ENCODE measurements at regions not wholly inside any gene's neighbourhood (a gene's known extent, or its start where the extent isn't known, plus 50 kb on each side); places are given as distances from the start of the nearest gene placed in this dataset.
A peak's percentile ranks its signal among the peaks of the same experiment; 100 is the strongest.

- FAIRE-seq, result no peak
- no peak for DNase-seq (ENCODE audit: insufficient read length, low spot score)
- TF ChIP-seq PAX5 (IDR thresholded peaks at IDR 0.05; ENCODE audit: insufficient read depth, low read length, severe bottlenecking), result no peak
- TF ChIP-seq POU2F2 (IDR thresholded peaks at IDR 0.05; ENCODE audit: low read depth, low read length), result no peak
- no peak for TF ChIP-seq TAF1 (IDR thresholded peaks at IDR 0.05; ENCODE audit: low read depth, low read length)
- no peak for TF ChIP-seq POLR2A (IDR thresholded peaks at IDR 0.05; ENCODE audit: low read depth, low read length)
- TF ChIP-seq POLR2AphosphoS5 (IDR thresholded peaks at IDR 0.05; ENCODE audit: low read depth, low read length), result no peak
- peak; percentile 82 for TF ChIP-seq SPI1 (IDR thresholded peaks at IDR 0.05; ENCODE audit: low read depth, low read length)
Measured at GRCh38 chr2:464562-465309, 176.8 kb upstream of the ALKAL2 start.

DNA sequence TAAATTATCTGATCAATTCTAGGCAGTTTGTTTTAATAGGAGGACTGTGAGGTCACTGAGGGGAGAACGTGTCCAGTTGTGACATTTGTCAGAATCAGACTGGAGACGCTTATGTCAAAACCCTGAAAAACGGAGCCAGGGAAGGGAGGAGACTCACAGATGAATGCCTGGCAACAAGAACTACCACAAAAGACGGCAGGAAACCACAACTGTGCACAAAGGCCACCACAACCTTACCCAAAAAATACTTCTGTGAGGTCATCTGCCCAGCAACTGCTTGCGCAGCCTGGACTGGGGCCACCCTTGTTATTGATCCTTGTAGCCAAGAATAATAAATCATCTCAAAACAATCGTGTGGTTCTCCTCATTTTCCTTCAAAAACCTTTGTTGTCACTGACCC is 173.0 kb upstream of the ALKAL2 start:
- FAIRE-seq, result no peak
- no peak for DNase-seq (ENCODE audit: insufficient read length, low spot score)
- no peak for TF ChIP-seq TAF1 (IDR thresholded peaks at IDR 0.05; ENCODE audit: low read depth, low read length)
- no peak for TF ChIP-seq POU2F2 (IDR thresholded peaks at IDR 0.05; ENCODE audit: low read depth, low read length)
- TF ChIP-seq SPI1 (IDR thresholded peaks at IDR 0.05; ENCODE audit: low read depth, low read length), result no peak
- no peak for TF ChIP-seq PAX5 (IDR thresholded peaks at IDR 0.05; ENCODE audit: insufficient read depth, low read length, severe bottlenecking)
- TF ChIP-seq POLR2AphosphoS5 (IDR thresholded peaks at IDR 0.05; ENCODE audit: low read depth, low read length), result no peak
- no peak for TF ChIP-seq POLR2A (IDR thresholded peaks at IDR 0.05; ENCODE audit: low read depth, low read length)

GRCh38 chr2:459931-460330 is 172.0 kb upstream of the ALKAL2 start:
- FAIRE-seq (no peak), DNase-seq (ENCODE audit: insufficient read length, low spot score) (no peak)
- no peak for TF ChIP-seq TAF1 (IDR thresholded peaks at IDR 0.05; ENCODE audit: low read depth, low read length)
- TF ChIP-seq SPI1 (IDR thresholded peaks at IDR 0.05; ENCODE audit: low read depth, low read length), result no peak
- no peak for TF ChIP-seq POLR2A (IDR thresholded peaks at IDR 0.05; ENCODE audit: low read depth, low read length)
- TF ChIP-seq POLR2AphosphoS5 (IDR thresholded peaks at IDR 0.05; ENCODE audit: low read depth, low read length), result no peak
- TF ChIP-seq PAX5 (IDR thresholded peaks at IDR 0.05; ENCODE audit: insufficient read depth, low read length, severe bottlenecking), result no peak

- no peak for FAIRE-seq
- TF ChIP-seq TAF1 (IDR thresholded peaks at IDR 0.05; ENCODE audit: low read depth, low read length), result no peak
- TF ChIP-seq POLR2AphosphoS5 (IDR thresholded peaks at IDR 0.05; ENCODE audit: low read depth, low read length), result no peak
- TF ChIP-seq SPI1 (IDR thresholded peaks at IDR 0.05; ENCODE audit: low read depth, low read length), result no peak
- DNase-seq (ENCODE audit: insufficient read length, low spot score), result no peak
Measured at GRCh38 chr2:458425-458815, 170.5 kb upstream of the ALKAL2 start.

- FAIRE-seq, result no peak
- TF ChIP-seq TAF1 (IDR thresholded peaks at IDR 0.05; ENCODE audit: low read depth, low read length), result no peak
- no peak for TF ChIP-seq POLR2AphosphoS5 (IDR thresholded peaks at IDR 0.05; ENCODE audit: low read depth, low read length)
- TF ChIP-seq POU2F2 (IDR thresholded peaks at IDR 0.05; ENCODE audit: low read depth, low read length), result no peak
- TF ChIP-seq SPI1 (IDR thresholded peaks at IDR 0.05; ENCODE audit: low read depth, low read length), result no peak
- TF ChIP-seq PAX5 (IDR thresholded peaks at IDR 0.05; ENCODE audit: insufficient read depth, low read length, severe bottlenecking), result no peak
- no peak for TF ChIP-seq POLR2A (IDR thresholded peaks at IDR 0.05; ENCODE audit: low read depth, low read length)
Measured at GRCh38 chr2:457792-458424, 170.0 kb upstream of the ALKAL2 start.

GRCh38 chr2:457262-457661 is 169.4 kb upstream of the ALKAL2 start:
- DNase-seq (ENCODE audit: insufficient read length, low spot score) (no peak), FAIRE-seq (no peak)
- TF ChIP-seq POLR2AphosphoS5 (IDR thresholded peaks at IDR 0.05; ENCODE audit: low read depth, low read length), result no peak
- TF ChIP-seq POU2F2 (IDR thresholded peaks at IDR 0.05; ENCODE audit: low read depth, low read length), result no peak
- TF ChIP-seq SPI1 (IDR thresholded peaks at IDR 0.05; ENCODE audit: low read depth, low read length), result no peak
- TF ChIP-seq TAF1 (IDR thresholded peaks at IDR 0.05; ENCODE audit: low read depth, low read length), result no peak
- no peak for TF ChIP-seq PAX5 (IDR thresholded peaks at IDR 0.05; ENCODE audit: insufficient read depth, low read length, severe bottlenecking)
- TF ChIP-seq POLR2A (IDR thresholded peaks at IDR 0.05; ENCODE audit: low read depth, low read length), result no peak

More at GRCh38 chr2:457792-458424, 170.0 kb upstream of the ALKAL2 start:
- DNase-seq (ENCODE audit: insufficient read length, low spot score), result no peak

DNA sequence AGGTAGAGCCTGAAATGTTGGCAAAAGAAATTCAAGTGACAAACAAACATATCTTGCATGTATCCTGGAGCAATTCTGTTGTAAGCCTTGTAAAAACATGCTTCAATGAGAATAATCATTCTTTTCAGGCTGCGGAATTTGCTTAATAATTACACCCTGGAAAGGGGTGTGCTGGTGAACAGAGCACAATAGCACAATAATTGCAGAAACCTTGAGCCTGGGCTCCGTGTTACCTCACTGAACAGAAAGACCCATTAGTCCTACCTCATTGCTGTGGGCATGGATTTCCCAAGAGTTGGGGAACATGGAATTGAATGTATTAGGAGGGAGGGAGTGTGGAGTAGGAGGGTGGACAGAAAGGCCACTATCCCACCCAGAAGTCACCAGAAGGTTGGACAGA is 168.0 kb upstream of the ALKAL2 start:
- no peak for TF ChIP-seq SPI1 (IDR thresholded peaks at IDR 0.05; ENCODE audit: low read depth, low read length)
- TF ChIP-seq PAX5 (IDR thresholded peaks at IDR 0.05; ENCODE audit: insufficient read depth, low read length, severe bottlenecking), result no peak
- TF ChIP-seq POU2F2 (IDR thresholded peaks at IDR 0.05; ENCODE audit: low read depth, low read length), result no peak
- no peak for TF ChIP-seq TAF1 (IDR thresholded peaks at IDR 0.05; ENCODE audit: low read depth, low read length)
- TF ChIP-seq POLR2A (IDR thresholded peaks at IDR 0.05; ENCODE audit: low read depth, low read length), result no peak
- TF ChIP-seq POLR2AphosphoS5 (IDR thresholded peaks at IDR 0.05; ENCODE audit: low read depth, low read length), result no peak
- DNase-seq (ENCODE audit: insufficient read length, low spot score) (no peak), FAIRE-seq (no peak)

DNA sequence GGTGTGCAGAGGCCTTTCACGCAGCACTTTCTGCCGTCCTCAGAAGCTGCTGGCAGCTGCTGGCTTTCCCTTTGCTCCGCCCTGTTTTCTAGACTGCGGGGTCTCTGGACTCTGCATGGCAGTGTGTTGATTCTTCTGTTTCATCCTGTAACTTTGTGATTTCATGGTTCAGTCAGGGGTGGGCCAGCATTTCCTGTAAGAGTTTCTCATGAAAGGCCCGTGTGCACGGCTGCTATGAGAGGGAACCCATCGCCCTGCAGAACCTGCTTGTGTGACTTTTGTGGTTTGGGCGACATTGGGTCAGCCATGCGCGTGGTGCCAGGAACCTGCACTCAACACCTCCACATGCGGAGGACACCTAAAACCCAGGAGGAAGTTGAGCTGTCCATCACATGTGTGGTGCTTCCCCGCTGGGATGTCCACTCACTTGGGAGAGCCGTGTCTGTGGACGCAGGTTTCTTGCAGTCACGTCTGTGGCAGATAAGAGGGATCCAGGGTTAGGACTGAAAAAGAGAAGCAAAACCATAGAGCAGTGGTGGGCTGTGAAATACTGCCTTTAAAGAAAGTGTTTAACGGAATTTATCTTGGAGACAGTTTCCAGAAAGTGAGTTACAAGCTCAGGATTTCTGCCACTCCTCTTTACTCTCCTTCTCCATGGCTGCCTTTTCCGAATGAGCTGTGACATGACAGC is 167.3 kb upstream of the ALKAL2 start:
- no peak for FAIRE-seq
- no peak for TF ChIP-seq SPI1 (IDR thresholded peaks at IDR 0.05; ENCODE audit: low read depth, low read length)
- no peak for TF ChIP-seq POLR2AphosphoS5 (IDR thresholded peaks at IDR 0.05; ENCODE audit: low read depth, low read length)
- TF ChIP-seq TAF1 (IDR thresholded peaks at IDR 0.05; ENCODE audit: low read depth, low read length), result no peak
- TF ChIP-seq POU2F2 (IDR thresholded peaks at IDR 0.05; ENCODE audit: low read depth, low read length), result no peak
- no peak for TF ChIP-seq POLR2A (IDR thresholded peaks at IDR 0.05; ENCODE audit: low read depth, low read length)
- DNase-seq (ENCODE audit: insufficient read length, low spot score), result no peak

GRCh38 chr2:453132-453531 is 165.2 kb upstream of the ALKAL2 start:
- no peak for TF ChIP-seq POLR2A (IDR thresholded peaks at IDR 0.05; ENCODE audit: low read depth, low read length)
- no peak for TF ChIP-seq SPI1 (IDR thresholded peaks at IDR 0.05; ENCODE audit: low read depth, low read length)
- no peak for TF ChIP-seq PAX5 (IDR thresholded peaks at IDR 0.05; ENCODE audit: insufficient read depth, low read length, severe bottlenecking)
- TF ChIP-seq TAF1 (IDR thresholded peaks at IDR 0.05; ENCODE audit: low read depth, low read length), result no peak
- no peak for TF ChIP-seq POU2F2 (IDR thresholded peaks at IDR 0.05; ENCODE audit: low read depth, low read length)
- FAIRE-seq, result no peak

More at GRCh38 chr2:453132-453531, 165.2 kb upstream of the ALKAL2 start:
- no peak for DNase-seq (ENCODE audit: insufficient read length, low spot score)

All from GM12891 (cell line).